ELF-1 (cell line): ENCODE measurements at regions not wholly inside any gene's neighbourhood (a gene's known extent, or its start where the extent isn't known, plus 50 kb on each side); places are given as distances from the start of the nearest gene placed in this dataset.
"Not testable (repeated sequence)": the region's sequence is repeated elsewhere in the genome, so short reads cannot be mapped to it uniquely, and the experiment has no call there.

Experiments
- DNase-seq: peaks from one replicate; pipeline ENCODE4 v3.0.0-alpha.2; 2016; ENCODE audit warnings: low read depth, low spot score

GRCh38 chr21:35206141-35207125 is 157.3 kb upstream of the RUNX1 start:
- DNase-seq: peak; percentile 62

GRCh38 chr21:35204850-35205541 is 155.9 kb upstream of the RUNX1 start:
- no peak for DNase-seq

GRCh38 chr21:35204125-35204524 is 155.0 kb upstream of the RUNX1 start:
- DNase-seq: no peak

GRCh38 chr21:35203093-35203977 is 154.2 kb upstream of the RUNX1 start:
- DNase-seq: no peak

GRCh38 chr21:35202431-35202830 is 153.3 kb upstream of the RUNX1 start:
- no peak for DNase-seq

GRCh38 chr21:35201799-35202198 is 152.7 kb upstream of the RUNX1 start:
- no peak for DNase-seq

- DNase-seq: no peak
Observed at GRCh38 chr21:35201288-35201687, 152.2 kb upstream of the RUNX1 start.

- no peak for DNase-seq
Observed at GRCh38 chr21:35199733-35200015, 150.6 kb upstream of the RUNX1 start.

- no peak for DNase-seq
Observed at GRCh38 chr21:35198982-35199732, 150.1 kb upstream of the RUNX1 start.

- DNase-seq: no peak
Observed at GRCh38 chr21:35198565-35198964, 149.5 kb upstream of the RUNX1 start.

GRCh38 chr21:35197992-35198431 is 148.9 kb upstream of the RUNX1 start:
- no peak for DNase-seq

GRCh38 chr21:35197191-35197590 is 148.1 kb upstream of the RUNX1 start:
- no peak for DNase-seq

- DNase-seq: no peak
Observed at GRCh38 chr21:35196128-35196527, 147.0 kb upstream of the RUNX1 start.

GRCh38 chr21:35195232-35195631 is 146.1 kb upstream of the RUNX1 start:
- DNase-seq: no peak

- no peak for DNase-seq
Observed at GRCh38 chr21:35191754-35192153, 142.7 kb upstream of the RUNX1 start.

- no peak for DNase-seq
Observed at GRCh38 chr21:35191128-35191527, 142.0 kb upstream of the RUNX1 start.

GRCh38 chr21:35190201-35190701 is 141.1 kb upstream of the RUNX1 start:
- no peak for DNase-seq

- no peak for DNase-seq
Observed at GRCh38 chr21:35189077-35189863, 140.2 kb upstream of the RUNX1 start.

GRCh38 chr21:35183389-35183788 is 134.3 kb upstream of the RUNX1 start:
- DNase-seq: not testable (repeated sequence)

GRCh38 chr21:35179990-35180540 is 131.0 kb upstream of the RUNX1 start:
- no peak for DNase-seq
